ENCODE measurements at regions not wholly inside any gene's neighbourhood (a gene's known extent, or its start where the extent isn't known, plus 50 kb on each side); places are given as distances from the start of the nearest gene placed in this dataset.

GRCh38 chr12:68529869-68530268, 80.8 kb upstream of the RAP1B start:
- TF ChIP-seq CTCF (IDR thresholded peaks at IDR 0.05) (no peak), POLR2A (IDR thresholded peaks at IDR 0.05; ENCODE audit: low read depth) (no peak)
